OCI-LY1 (cell line): ENCODE measurements at regions not wholly inside any gene's neighbourhood (a gene's known extent, or its start where the extent isn't known, plus 50 kb on each side); places are given as distances from the start of the nearest gene placed in this dataset.

ENCODE experiments used
- CTCF ChIP-seq: fragments of 200-600 bp; sonication (generic), shearing (Covaris generic); IDR thresholded peaks from 2 replicates; pipeline ENCODE4 v1.5.1; 2017; ENCODE audit warnings: mild to moderate bottlenecking, antibody characterized with exemption, low read length, moderate library complexity, mixed read lengths
- EZH2 ChIP-seq: fragments of 200-600 bp; sonication (generic), shearing (Covaris generic); IDR thresholded peaks from 2 replicates; pipeline ENCODE4 v1.8.0; 2017; ENCODE audit warnings: borderline replicate concordance, mixed run types, mild to moderate bottlenecking, antibody characterized with exemption, low read length, moderate library complexity, mixed read lengths

GRCh38 chr1:232263452-232263851 lies 366.5 kb downstream of the SIPA1L2 start:
- TF ChIP-seq CTCF (no peak), EZH2 (no peak)
